Fibroblast of mammary gland (primary cell): ENCODE measurements at regions not wholly inside any gene's neighbourhood (a gene's known extent, or its start where the extent isn't known, plus 50 kb on each side); places are given as distances from the start of the nearest gene placed in this dataset.
"Not testable (repeated sequence)": the region's sequence is repeated elsewhere in the genome, so short reads cannot be mapped to it uniquely, and the experiment has no call there.

Source experiments
- DNase-seq: peaks from one replicate; pipeline ENCODE4 v3.0.0-alpha.2; 2010; ENCODE audit warnings: low read depth
- H3K4me3 ChIP-seq: 2 replicates; pipeline ENCODE4 v1.5.1; 2011; ENCODE audit warnings: low read depth, mild to moderate bottlenecking, low read length, moderate library complexity; ENCODE audit not compliant: control insufficient read depth
- TF ChIP-seq, protein P1 (sequence below): conservative IDR thresholded peaks from 2 replicates; pipeline ENCODE4 v1.5.1; 2011; ENCODE audit warnings: low read depth, low read length, inconsistent platforms; ENCODE audit not compliant: control insufficient read depth, insufficient read depth

DNA sequence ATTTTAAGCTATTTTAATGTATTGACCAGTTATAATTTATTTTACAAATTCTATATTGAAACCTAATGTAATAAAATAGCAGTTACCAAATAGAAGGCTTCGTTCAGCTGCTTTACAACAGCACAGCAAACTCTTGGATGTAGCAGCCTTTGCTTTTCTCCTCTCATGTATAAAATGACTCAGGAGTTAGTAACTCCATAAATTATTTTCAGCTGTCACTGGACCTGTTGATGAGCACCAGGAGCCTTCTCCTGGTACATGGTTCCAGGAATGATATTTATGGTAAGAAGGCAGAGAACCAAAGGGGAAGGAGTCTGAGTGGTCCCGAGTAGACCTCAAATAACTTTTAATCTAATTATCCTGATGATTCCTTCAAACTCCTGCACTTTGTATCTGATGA is 256.4 kb upstream of the NETO1 start:
- H3K4me3 ChIP-seq, result no peak overlapping the region
- DNase-seq, result peak; percentile 38
- TF ChIP-seq, protein P1, sequence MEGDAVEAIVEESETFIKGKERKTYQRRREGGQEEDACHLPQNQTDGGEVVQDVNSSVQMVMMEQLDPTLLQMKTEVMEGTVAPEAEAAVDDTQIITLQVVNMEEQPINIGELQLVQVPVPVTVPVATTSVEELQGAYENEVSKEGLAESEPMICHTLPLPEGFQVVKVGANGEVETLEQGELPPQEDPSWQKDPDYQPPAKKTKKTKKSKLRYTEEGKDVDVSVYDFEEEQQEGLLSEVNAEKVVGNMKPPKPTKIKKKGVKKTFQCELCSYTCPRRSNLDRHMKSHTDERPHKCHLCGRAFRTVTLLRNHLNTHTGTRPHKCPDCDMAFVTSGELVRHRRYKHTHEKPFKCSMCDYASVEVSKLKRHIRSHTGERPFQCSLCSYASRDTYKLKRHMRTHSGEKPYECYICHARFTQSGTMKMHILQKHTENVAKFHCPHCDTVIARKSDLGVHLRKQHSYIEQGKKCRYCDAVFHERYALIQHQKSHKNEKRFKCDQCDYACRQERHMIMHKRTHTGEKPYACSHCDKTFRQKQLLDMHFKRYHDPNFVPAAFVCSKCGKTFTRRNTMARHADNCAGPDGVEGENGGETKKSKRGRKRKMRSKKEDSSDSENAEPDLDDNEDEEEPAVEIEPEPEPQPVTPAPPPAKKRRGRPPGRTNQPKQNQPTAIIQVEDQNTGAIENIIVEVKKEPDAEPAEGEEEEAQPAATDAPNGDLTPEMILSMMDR, result no peak

DNA sequence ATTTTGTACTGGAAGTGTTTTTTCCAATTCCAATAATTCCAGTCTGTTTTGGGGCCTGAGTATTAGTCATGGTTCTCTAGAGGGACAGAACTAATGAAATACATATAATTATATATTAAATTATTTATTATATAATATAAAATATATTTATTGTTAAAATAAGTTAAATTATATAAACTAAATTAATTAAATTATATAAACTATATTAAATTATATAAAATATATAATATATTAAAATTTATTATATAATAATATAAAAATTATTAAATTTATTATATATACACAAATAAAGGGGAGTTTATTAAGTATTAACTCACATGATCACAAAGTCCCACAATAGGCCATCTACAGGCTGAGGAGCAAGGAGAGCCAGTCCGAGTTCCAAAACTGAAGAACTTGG is 253.4 kb upstream of the NETO1 start:
- TF ChIP-seq, protein P1, result no peak
- no peak overlapping the region for H3K4me3 ChIP-seq
- DNase-seq, result no peak

DNA sequence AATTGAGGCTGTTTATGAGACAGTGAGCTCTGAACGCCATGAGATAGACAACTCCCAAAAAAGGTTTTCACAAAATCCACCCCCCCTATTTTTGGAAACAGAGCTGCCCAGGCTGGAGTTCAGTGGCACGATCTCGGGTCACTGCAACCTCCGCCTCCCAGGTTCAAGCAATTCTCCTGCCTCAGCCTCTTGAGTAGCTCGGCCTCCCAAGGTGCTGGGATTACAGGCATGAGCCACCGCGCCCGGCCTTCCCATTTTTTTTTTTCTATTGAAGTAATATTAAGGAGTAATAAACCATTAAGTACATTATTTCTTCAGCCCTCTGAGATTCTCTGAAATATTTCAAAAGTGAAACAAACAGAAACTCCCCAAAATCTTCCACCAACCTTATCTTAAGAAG is 252.8 kb upstream of the NETO1 start:
- no peak overlapping the region for H3K4me3 ChIP-seq
- DNase-seq, result no peak
- TF ChIP-seq, protein P1, result no peak

DNA sequence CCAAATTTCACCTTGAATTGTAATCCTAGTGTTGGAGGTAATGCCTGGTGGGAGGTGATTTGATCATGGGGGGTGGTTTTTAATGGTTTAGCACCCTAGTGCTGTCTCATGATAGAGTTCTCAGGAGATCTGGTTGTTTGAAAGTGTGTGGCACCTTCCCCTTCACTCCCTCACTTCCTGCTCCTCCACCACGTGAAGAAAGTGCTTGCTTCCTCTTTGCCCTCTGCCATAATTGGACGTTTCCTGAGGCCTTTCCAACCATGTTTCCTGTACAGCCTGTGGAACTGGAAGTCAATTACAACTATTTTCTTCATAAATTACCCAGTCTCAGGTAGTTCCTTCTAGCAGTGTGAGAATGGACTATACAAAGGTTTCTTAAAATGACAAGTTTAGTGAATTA is 251.8 kb upstream of the NETO1 start:
- no peak overlapping the region for H3K4me3 ChIP-seq
- TF ChIP-seq, protein P1, result no peak
- DNase-seq, result no peak

DNA sequence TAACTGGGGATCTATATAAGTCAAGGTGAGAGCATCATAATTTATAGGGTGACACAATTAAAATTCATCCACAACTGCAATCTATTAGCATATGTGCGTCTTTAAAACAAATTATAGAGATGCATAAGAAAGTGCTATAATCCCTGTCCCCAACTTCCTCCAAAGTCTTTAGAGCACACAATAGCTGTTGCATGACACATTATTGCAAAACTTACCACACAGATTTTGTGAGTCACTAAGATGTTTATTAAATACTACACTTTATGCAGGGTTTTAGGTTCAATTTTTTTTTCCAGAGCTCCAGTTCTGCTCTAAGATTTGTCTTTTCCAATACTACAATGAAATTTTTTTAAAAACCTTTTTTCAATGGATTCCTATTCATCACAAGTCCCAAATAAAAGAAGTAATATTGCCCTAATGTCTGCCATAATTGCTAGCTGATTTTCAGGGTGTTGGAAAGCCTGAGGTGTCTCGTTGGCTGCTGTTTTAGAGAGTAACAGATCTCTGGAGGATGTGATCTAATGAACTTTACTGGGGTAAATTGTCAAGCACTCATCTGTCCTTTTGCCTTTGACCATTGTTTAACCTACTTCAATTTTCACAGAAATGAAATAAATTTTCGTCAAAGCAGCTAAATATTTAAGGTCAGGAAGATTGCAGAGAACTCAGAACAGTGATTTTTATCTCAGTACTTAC is 250.5 kb upstream of the NETO1 start:
- TF ChIP-seq, protein P1, result no peak
- H3K4me3 ChIP-seq, result no peak overlapping the region
- DNase-seq, result peak; percentile 59

DNA sequence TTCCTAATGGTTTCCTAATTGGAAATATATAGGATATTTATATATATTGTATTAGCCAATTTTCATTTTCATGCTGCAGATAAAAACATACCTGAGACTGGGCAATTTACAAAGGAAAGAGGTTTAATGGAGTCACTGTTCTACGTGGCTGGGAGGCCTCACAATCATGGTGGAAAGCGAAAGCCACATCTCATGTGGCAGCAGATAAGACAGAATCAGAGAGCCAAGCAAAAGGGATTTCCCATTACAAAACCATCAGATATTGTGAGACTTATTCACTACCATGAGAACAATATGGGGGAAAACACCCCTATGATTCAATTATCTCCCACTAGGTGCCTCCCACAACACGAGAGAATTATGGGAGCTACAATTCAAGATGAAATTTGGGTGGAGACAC is 242.5 kb upstream of the NETO1 start:
- DNase-seq, result no peak
- TF ChIP-seq, protein P1, result no peak
- no peak overlapping the region for H3K4me3 ChIP-seq

DNA sequence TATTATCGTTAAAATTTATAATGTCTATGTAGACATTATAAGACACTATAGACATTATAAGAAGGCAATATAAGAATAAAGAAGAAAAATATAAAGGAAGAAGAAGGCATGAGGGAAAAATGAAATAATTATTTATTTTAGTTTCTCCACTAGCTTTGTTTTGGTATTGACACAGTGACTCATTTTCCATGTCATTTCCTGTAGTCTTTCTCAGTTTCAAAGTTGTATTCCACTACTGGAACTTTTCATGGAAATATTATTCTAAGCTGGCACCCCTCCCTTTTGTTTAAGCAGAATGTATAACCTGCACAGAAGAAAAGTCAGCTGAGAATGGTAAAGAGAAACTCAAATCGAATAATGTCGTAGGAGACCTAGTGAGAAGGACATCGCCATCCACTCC is 234.2 kb upstream of the NETO1 start:
- H3K4me3 ChIP-seq, result no peak overlapping the region
- TF ChIP-seq, protein P1, result no peak
- no peak for DNase-seq

DNA sequence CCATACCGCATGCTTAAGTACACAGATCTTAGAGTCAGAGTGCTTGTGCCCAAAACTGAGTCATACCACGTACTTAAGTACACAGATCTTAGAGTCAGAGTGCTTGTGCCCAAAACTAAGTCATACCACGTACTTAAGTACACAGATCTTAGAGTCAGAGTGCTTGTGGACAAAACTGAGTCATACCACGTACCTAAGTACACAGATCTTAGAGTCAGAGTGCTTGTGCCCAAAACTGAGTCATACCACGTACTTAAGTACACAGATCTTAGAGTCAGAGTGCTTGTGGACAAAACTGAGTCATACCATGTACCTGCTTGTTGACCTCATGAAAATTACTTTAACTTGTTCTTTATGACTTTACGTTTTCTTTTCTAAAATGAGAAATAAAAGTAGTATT is 233.7 kb upstream of the NETO1 start:
- peak; percentile 43 for DNase-seq
- H3K4me3 ChIP-seq, result not testable (repeated sequence)
